ENCODE measurements at regions not wholly inside any gene's neighbourhood (a gene's known extent, or its start where the extent isn't known, plus 50 kb on each side); places are given as distances from the start of the nearest gene placed in this dataset.

GRCh38 chr3:165434516-165434915, 238.3 kb upstream of the SLITRK3 start:
- no peak for TF ChIP-seq EZH2 (optimal IDR thresholded peaks at IDR 0.05; ENCODE audit: low read depth, low read length)
- TF ChIP-seq, protein P1, sequence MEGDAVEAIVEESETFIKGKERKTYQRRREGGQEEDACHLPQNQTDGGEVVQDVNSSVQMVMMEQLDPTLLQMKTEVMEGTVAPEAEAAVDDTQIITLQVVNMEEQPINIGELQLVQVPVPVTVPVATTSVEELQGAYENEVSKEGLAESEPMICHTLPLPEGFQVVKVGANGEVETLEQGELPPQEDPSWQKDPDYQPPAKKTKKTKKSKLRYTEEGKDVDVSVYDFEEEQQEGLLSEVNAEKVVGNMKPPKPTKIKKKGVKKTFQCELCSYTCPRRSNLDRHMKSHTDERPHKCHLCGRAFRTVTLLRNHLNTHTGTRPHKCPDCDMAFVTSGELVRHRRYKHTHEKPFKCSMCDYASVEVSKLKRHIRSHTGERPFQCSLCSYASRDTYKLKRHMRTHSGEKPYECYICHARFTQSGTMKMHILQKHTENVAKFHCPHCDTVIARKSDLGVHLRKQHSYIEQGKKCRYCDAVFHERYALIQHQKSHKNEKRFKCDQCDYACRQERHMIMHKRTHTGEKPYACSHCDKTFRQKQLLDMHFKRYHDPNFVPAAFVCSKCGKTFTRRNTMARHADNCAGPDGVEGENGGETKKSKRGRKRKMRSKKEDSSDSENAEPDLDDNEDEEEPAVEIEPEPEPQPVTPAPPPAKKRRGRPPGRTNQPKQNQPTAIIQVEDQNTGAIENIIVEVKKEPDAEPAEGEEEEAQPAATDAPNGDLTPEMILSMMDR (IDR thresholded peaks at IDR 0.05; ENCODE audit: low read length) = no peak

Data from MM.1S (cell line).